ENCODE measurements at regions not wholly inside any gene's neighbourhood (a gene's known extent, or its start where the extent isn't known, plus 50 kb on each side); places are given as distances from the start of the nearest gene placed in this dataset.

DNA sequence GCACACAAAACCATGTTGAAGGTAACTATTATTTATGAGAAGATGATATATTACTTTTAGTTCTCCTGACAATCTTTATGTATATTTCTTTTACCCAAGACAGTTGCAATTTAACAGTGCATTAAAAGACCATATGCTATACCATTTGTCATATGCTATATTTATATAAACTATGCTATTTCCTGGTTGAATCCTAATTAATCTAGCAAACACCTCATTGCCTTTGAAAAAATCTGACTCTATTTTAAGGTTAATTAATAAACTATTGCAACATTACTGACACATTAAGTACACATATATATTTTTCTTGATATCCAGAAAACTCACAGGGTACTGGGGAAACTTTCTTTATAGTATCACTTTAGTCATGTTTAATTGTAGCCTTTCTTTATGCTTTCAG, 649.4 kb upstream of the PCDH20 start:
- TF ChIP-seq POLR2A (IDR thresholded peaks at IDR 0.05) = no peak
- TF ChIP-seq, protein P1, sequence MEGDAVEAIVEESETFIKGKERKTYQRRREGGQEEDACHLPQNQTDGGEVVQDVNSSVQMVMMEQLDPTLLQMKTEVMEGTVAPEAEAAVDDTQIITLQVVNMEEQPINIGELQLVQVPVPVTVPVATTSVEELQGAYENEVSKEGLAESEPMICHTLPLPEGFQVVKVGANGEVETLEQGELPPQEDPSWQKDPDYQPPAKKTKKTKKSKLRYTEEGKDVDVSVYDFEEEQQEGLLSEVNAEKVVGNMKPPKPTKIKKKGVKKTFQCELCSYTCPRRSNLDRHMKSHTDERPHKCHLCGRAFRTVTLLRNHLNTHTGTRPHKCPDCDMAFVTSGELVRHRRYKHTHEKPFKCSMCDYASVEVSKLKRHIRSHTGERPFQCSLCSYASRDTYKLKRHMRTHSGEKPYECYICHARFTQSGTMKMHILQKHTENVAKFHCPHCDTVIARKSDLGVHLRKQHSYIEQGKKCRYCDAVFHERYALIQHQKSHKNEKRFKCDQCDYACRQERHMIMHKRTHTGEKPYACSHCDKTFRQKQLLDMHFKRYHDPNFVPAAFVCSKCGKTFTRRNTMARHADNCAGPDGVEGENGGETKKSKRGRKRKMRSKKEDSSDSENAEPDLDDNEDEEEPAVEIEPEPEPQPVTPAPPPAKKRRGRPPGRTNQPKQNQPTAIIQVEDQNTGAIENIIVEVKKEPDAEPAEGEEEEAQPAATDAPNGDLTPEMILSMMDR (IDR thresholded peaks at IDR 0.05) = no peak
